ENCODE measurements at regions not wholly inside any gene's neighbourhood (a gene's known extent, or its start where the extent isn't known, plus 50 kb on each side); places are given as distances from the start of the nearest gene placed in this dataset.
A peak's percentile ranks its signal among the peaks of the same experiment; 100 is the strongest.

- TF ChIP-seq CTCF (IDR thresholded peaks at IDR 0.05; ENCODE audit: insufficient read depth, low read length, severe bottlenecking) = no peak
- no peak overlapping the region for H3K4me3 ChIP-seq (ENCODE audit: low read depth, low read length)
- no peaks in the 10 kb centered on the region for H3K27me3 ChIP-seq (ENCODE audit: control insufficient read depth, insufficient read depth, low read length)
- DNase-seq (ENCODE audit: low read depth) (no peak), FAIRE-seq (no peak)
- no peaks in the 10 kb centered on the region for H3K36me3 ChIP-seq (ENCODE audit: control insufficient read depth, insufficient read depth, low read length)
Measured at GRCh38 chr9:87158765-87159164, 211.5 kb upstream of the GAS1 start.

- DNase-seq (ENCODE audit: low read depth) = no peak
- Histone ChIP-seq H3K27me3 (ENCODE audit: control insufficient read depth, insufficient read depth, low read length) (no peaks in the 10 kb centered on the region), H3K36me3 (ENCODE audit: control insufficient read depth, insufficient read depth, low read length) (no peaks in the 10 kb centered on the region), H3K4me3 (ENCODE audit: low read depth, low read length) (no peak overlapping the region)
- TF ChIP-seq CTCF (IDR thresholded peaks at IDR 0.05; ENCODE audit: insufficient read depth, low read length, severe bottlenecking) = no peak
- FAIRE-seq = peak; percentile 50
Measured at GRCh38 chr9:87160148-87161102, 213.1 kb upstream of the GAS1 start.

- TF ChIP-seq CTCF (IDR thresholded peaks at IDR 0.05; ENCODE audit: insufficient read depth, low read length, severe bottlenecking) = no peak
- FAIRE-seq = no peak
- DNase-seq (ENCODE audit: low read depth) = no peak
- no peaks in the 10 kb centered on the region for H3K27me3 ChIP-seq (ENCODE audit: control insufficient read depth, insufficient read depth, low read length)
- no peak overlapping the region for H3K4me3 ChIP-seq (ENCODE audit: low read depth, low read length)
- H3K36me3 ChIP-seq (ENCODE audit: control insufficient read depth, insufficient read depth, low read length) = no peaks in the 10 kb centered on the region
Measured at GRCh38 chr9:87167161-87167560, 219.9 kb upstream of the GAS1 start.

- DNase-seq (ENCODE audit: low read depth) (peak; percentile 17), FAIRE-seq (no peak)
- TF ChIP-seq CTCF (IDR thresholded peaks at IDR 0.05; ENCODE audit: insufficient read depth, low read length, severe bottlenecking) = no peak
- Histone ChIP-seq H3K4me3 (ENCODE audit: low read depth, low read length) (no peak overlapping the region), H3K27me3 (ENCODE audit: control insufficient read depth, insufficient read depth, low read length) (no peaks in the 10 kb centered on the region), H3K36me3 (ENCODE audit: control insufficient read depth, insufficient read depth, low read length) (no peaks in the 10 kb centered on the region)
Measured at GRCh38 chr9:87167582-87167981, 220.3 kb upstream of the GAS1 start.

- Histone ChIP-seq H3K4me3 (ENCODE audit: low read depth, low read length) (no peak overlapping the region), H3K36me3 (ENCODE audit: control insufficient read depth, insufficient read depth, low read length) (no peaks in the 10 kb centered on the region), H3K27me3 (ENCODE audit: control insufficient read depth, insufficient read depth, low read length) (no peaks in the 10 kb centered on the region)
- DNase-seq (ENCODE audit: low read depth) (no peak), FAIRE-seq (no peak)
- no peak for TF ChIP-seq CTCF (IDR thresholded peaks at IDR 0.05; ENCODE audit: insufficient read depth, low read length, severe bottlenecking)
Measured at GRCh38 chr9:87178302-87178701, 231.0 kb upstream of the GAS1 start.
